ENCODE measurements at regions not wholly inside any gene's neighbourhood (a gene's known extent, or its start where the extent isn't known, plus 50 kb on each side); places are given as distances from the start of the nearest gene placed in this dataset.

- H3K9me3 Mint-ChIP-seq (ENCODE audit: insufficient read depth), result no peaks in the 10 kb centered on the region
- peaks cover 0 to 2% (median 0%) of the 10 kb centered on the region in 4 experiments for H3K27me3 ChIP-seq (replicated peaks in 1 of 4; ENCODE audit: control extremely low read depth in 1 of 4, control insufficient read depth in 3 of 4, insufficient read depth in 4 of 4, low read length in 3 of 4)
- no peak overlapping the region for H3K27ac ChIP-seq (ENCODE audit: low read length in 2 of 2)
- ChIA-PET POLR2A (no interaction called here), CTCF (no interaction called here)
- no peak overlapping the region for H3K27ac Mint-ChIP-seq
- no peaks in the 10 kb centered on the region for H3K4me1 ChIP-seq (ENCODE audit: control insufficient read depth in 2 of 2, insufficient read depth in 2 of 2, low read length in 2 of 2)
- no peak overlapping the region for H3K4me3 Mint-ChIP-seq
- no peak overlapping the region for H3K4me2 ChIP-seq (replicated peaks; ENCODE audit: low read depth, low read length, poor library complexity, severe bottlenecking)
- ATAC-seq (ENCODE audit: low read depth) (no peak), DNase-seq (no peak)
- no peaks in the 10 kb centered on the region for H3K9me3 ChIP-seq (ENCODE audit: control extremely low read depth in 1 of 3, control insufficient read depth in 2 of 3, insufficient read depth in 1 of 3, low read length in 2 of 3)
- H3K79me2 ChIP-seq (ENCODE audit: control insufficient read depth, insufficient read depth, low read length), result no peaks in the 10 kb centered on the region
- H3K27me3 Mint-ChIP-seq, result no peaks in the 10 kb centered on the region
- intact Hi-C loops (cut with micrococcal nuclease), result no loop called here
- H3K4me1 Mint-ChIP-seq, result no peaks in the 10 kb centered on the region
- no peaks in the 10 kb centered on the region for H4K20me1 ChIP-seq (ENCODE audit: control insufficient read depth, insufficient read depth, low read length, poor library complexity, severe bottlenecking)
- H3K4me3 ChIP-seq (ENCODE audit: control extremely low read depth in 1 of 5, extremely low read depth in 1 of 5, insufficient read depth in 1 of 5, low read depth in 2 of 5, low read length in 4 of 5), result no peak overlapping the region
- no peaks in the 10 kb centered on the region for H3K36me3 ChIP-seq (replicated peaks in 1 of 2; ENCODE audit: control extremely low read depth in 1 of 2, control insufficient read depth in 1 of 2, extremely low read depth in 1 of 2, insufficient read depth in 2 of 2, low read length in 1 of 2)
- no peak for TF ChIP-seq EZH2 (IDR thresholded peaks at IDR 0.05; ENCODE audit: borderline replicate concordance, insufficient read depth, low read depth, low read length, poor library complexity, severe bottlenecking)
- TF ChIP-seq, protein P1, sequence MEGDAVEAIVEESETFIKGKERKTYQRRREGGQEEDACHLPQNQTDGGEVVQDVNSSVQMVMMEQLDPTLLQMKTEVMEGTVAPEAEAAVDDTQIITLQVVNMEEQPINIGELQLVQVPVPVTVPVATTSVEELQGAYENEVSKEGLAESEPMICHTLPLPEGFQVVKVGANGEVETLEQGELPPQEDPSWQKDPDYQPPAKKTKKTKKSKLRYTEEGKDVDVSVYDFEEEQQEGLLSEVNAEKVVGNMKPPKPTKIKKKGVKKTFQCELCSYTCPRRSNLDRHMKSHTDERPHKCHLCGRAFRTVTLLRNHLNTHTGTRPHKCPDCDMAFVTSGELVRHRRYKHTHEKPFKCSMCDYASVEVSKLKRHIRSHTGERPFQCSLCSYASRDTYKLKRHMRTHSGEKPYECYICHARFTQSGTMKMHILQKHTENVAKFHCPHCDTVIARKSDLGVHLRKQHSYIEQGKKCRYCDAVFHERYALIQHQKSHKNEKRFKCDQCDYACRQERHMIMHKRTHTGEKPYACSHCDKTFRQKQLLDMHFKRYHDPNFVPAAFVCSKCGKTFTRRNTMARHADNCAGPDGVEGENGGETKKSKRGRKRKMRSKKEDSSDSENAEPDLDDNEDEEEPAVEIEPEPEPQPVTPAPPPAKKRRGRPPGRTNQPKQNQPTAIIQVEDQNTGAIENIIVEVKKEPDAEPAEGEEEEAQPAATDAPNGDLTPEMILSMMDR (IDR thresholded peaks at IDR 0.05), result no peak
- no peak overlapping the region for H3K9ac ChIP-seq (ENCODE audit: low read length)
- H2AFZ ChIP-seq (ENCODE audit: insufficient read depth, low read depth, low read length, poor library complexity, severe bottlenecking), result no peak overlapping the region
Observed at GRCh38 chr9:101880846-101881245, 142.4 kb upstream of the GRIN3A start.

DNA sequence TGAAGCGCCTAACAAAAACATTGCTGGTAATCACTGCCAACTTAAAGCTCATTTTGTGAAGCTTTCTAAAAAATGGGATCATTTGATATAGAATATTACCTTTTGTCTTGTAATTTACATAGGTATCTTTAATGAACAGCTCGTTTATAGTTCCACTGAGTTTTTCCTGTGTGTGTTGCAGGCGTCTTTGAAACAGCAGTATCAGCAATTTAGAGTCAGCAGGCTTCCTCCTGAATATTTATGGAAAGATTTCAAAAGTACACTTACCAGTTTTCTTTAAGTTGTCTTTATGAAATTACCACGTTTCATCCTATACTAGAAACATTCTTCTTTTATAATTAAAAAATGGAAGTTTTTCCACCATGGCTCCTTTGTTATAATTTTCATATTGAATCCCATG, 140.3 kb upstream of the GRIN3A start:
- Histone ChIP-seq H2AFZ (ENCODE audit: insufficient read depth, low read depth, low read length, poor library complexity, severe bottlenecking) (no peak overlapping the region), H4K20me1 (ENCODE audit: control insufficient read depth, insufficient read depth, low read length, poor library complexity, severe bottlenecking) (no peaks in the 10 kb centered on the region), H3K79me2 (ENCODE audit: control insufficient read depth, insufficient read depth, low read length) (no peaks in the 10 kb centered on the region), H3K27me3 (replicated peaks in 1 of 4; ENCODE audit: control extremely low read depth in 1 of 4, control insufficient read depth in 3 of 4, insufficient read depth in 4 of 4, low read length in 3 of 4) (peaks cover 0 to 2% (median 0%) of the 10 kb centered on the region in 4 experiments), H3K4me3 (ENCODE audit: control extremely low read depth in 1 of 5, extremely low read depth in 1 of 5, insufficient read depth in 1 of 5, low read depth in 2 of 5, low read length in 4 of 5) (no peak overlapping the region), H3K4me2 (replicated peaks; ENCODE audit: low read depth, low read length, poor library complexity, severe bottlenecking) (no peak overlapping the region), H3K9me3 (ENCODE audit: control extremely low read depth in 1 of 3, control insufficient read depth in 2 of 3, insufficient read depth in 1 of 3, low read length in 2 of 3) (no peaks in the 10 kb centered on the region), H3K27ac (ENCODE audit: low read length in 2 of 2) (no peak overlapping the region), H3K36me3 (replicated peaks in 1 of 2; ENCODE audit: control extremely low read depth in 1 of 2, control insufficient read depth in 1 of 2, extremely low read depth in 1 of 2, insufficient read depth in 2 of 2, low read length in 1 of 2) (no peaks in the 10 kb centered on the region), H3K4me1 (ENCODE audit: control insufficient read depth in 2 of 2, insufficient read depth in 2 of 2, low read length in 2 of 2) (no peaks in the 10 kb centered on the region), H3K9ac (ENCODE audit: low read length) (no peak overlapping the region)
- H3K27me3 Mint-ChIP-seq, result no peaks in the 10 kb centered on the region
- DNase-seq, result no peak
- no peak overlapping the region for H3K27ac Mint-ChIP-seq
- H3K4me1 Mint-ChIP-seq, result no peaks in the 10 kb centered on the region
- intact Hi-C loops (cut with micrococcal nuclease), result no loop called here
- CTCF ChIA-PET, result no interaction called here
- ATAC-seq (ENCODE audit: low read depth), result no peak
- H3K4me3 Mint-ChIP-seq, result no peak overlapping the region
- TF ChIP-seq EZH2 (IDR thresholded peaks at IDR 0.05; ENCODE audit: borderline replicate concordance, insufficient read depth, low read depth, low read length, poor library complexity, severe bottlenecking), result no peak
- TF ChIP-seq, protein P1 (IDR thresholded peaks at IDR 0.05), result no peak
- no CpG with 5 or more reads among the region's 4 CpGs for WGBS (ENCODE audit: insufficient coverage)
- POLR2A ChIA-PET, result no interaction called here
- no peaks in the 10 kb centered on the region for H3K9me3 Mint-ChIP-seq (ENCODE audit: insufficient read depth)

Data from B cell (primary cell).